ENCODE measurements at regions not wholly inside any gene's neighbourhood (a gene's known extent, or its start where the extent isn't known, plus 50 kb on each side); places are given as distances from the start of the nearest gene placed in this dataset.

GRCh38 chr7:49074538-49074937, 150.2 kb downstream of the CDC14C start:
- Histone ChIP-seq H3K4me3 (no peak overlapping the region), H3K27me3 (no peaks in the 10 kb centered on the region), H3K9me3 (no peaks in the 10 kb centered on the region), H3K27ac (no peak overlapping the region), H3K4me1 (no peaks in the 10 kb centered on the region), H3K36me3 (no peaks in the 10 kb centered on the region)
- no peak for DNase-seq
- TF ChIP-seq POLR2A (IDR thresholded peaks at IDR 0.05) (no peak), CTCF (IDR thresholded peaks at IDR 0.05) (no peak)

- H3K4me1 ChIP-seq = no peaks in the 10 kb centered on the region
- H3K9me3 ChIP-seq = no peaks in the 10 kb centered on the region
- H3K27ac ChIP-seq = no peak overlapping the region
- H3K36me3 ChIP-seq = no peaks in the 10 kb centered on the region
- no peak for DNase-seq
- H3K27me3 ChIP-seq = no peaks in the 10 kb centered on the region
- no peak overlapping the region for H3K4me3 ChIP-seq
- TF ChIP-seq POLR2A (IDR thresholded peaks at IDR 0.05) (no peak), CTCF (IDR thresholded peaks at IDR 0.05) (no peak)
Observed at GRCh38 chr7:49080896-49081475, 156.6 kb downstream of the CDC14C start.

GRCh38 chr7:49088017-49088416, 163.7 kb downstream of the CDC14C start:
- TF ChIP-seq CTCF (IDR thresholded peaks at IDR 0.05) = no peak
- H3K27ac ChIP-seq = no peak overlapping the region
- no peak overlapping the region for H3K4me3 ChIP-seq
- no peaks in the 10 kb centered on the region for H3K4me1 ChIP-seq
- no peaks in the 10 kb centered on the region for H3K36me3 ChIP-seq
- H3K9me3 ChIP-seq = no peaks in the 10 kb centered on the region
- no peak for DNase-seq
- no peaks in the 10 kb centered on the region for H3K27me3 ChIP-seq

GRCh38 chr7:49089717-49090116, 165.4 kb downstream of the CDC14C start:
- Histone ChIP-seq H3K4me1 (no peaks in the 10 kb centered on the region), H3K4me3 (no peak overlapping the region), H3K27me3 (no peaks in the 10 kb centered on the region), H3K36me3 (no peaks in the 10 kb centered on the region), H3K27ac (no peak overlapping the region), H3K9me3 (no peaks in the 10 kb centered on the region)
- TF ChIP-seq CTCF (IDR thresholded peaks at IDR 0.05) (no peak), POLR2A (IDR thresholded peaks at IDR 0.05) (no peak)
- DNase-seq = no peak

GRCh38 chr7:49091089-49091488, 166.7 kb downstream of the CDC14C start:
- Histone ChIP-seq H3K27ac (no peak overlapping the region), H3K4me1 (no peaks in the 10 kb centered on the region), H3K9me3 (no peaks in the 10 kb centered on the region), H3K27me3 (no peaks in the 10 kb centered on the region), H3K4me3 (no peak overlapping the region), H3K36me3 (no peaks in the 10 kb centered on the region)
- TF ChIP-seq CTCF (IDR thresholded peaks at IDR 0.05) (no peak), POLR2A (IDR thresholded peaks at IDR 0.05) (no peak)
- DNase-seq = no peak

GRCh38 chr7:49091519-49091918, 167.2 kb downstream of the CDC14C start:
- Histone ChIP-seq H3K27ac (no peak overlapping the region), H3K9me3 (no peaks in the 10 kb centered on the region), H3K4me1 (no peaks in the 10 kb centered on the region), H3K27me3 (no peaks in the 10 kb centered on the region), H3K4me3 (no peak overlapping the region), H3K36me3 (no peaks in the 10 kb centered on the region)
- DNase-seq = no peak
- no peak for TF ChIP-seq CTCF (IDR thresholded peaks at IDR 0.05)
- TF ChIP-seq POLR2A (IDR thresholded peaks at IDR 0.05) = no peak
